Uterus (tissue), 2 donors: ENCODE measurements at regions not wholly inside any gene's neighbourhood (a gene's known extent, or its start where the extent isn't known, plus 50 kb on each side); places are given as distances from the start of the nearest gene placed in this dataset.

Experiments used
- CTCF ChIP-seq, 4 experiments: fragments of 200-600 bp in 2 of 4; fragments of 450-650 bp in 2 of 4; sonication (generic) in 2 of 4; IDR thresholded peaks; one replicate each; pipeline ENCODE4 v1.5.1; 2016 to 2019; ENCODE audit warnings: antibody characterized with exemption in 4 of 4, mild to moderate bottlenecking in 2 of 4, moderate library complexity in 1 of 4
- POLR2A ChIP-seq, 2 donors: fragments of 450-650 bp; IDR thresholded peaks; one replicate each; pipeline ENCODE4 v1.6.1; 2016; ENCODE audit warnings: antibody characterized with exemption in 2 of 2, mild to moderate bottlenecking in 1 of 2, moderate library complexity in 1 of 2

GRCh38 chr2:81213598-81213997 lies 909.0 kb upstream of the LRRTM1 start:
- no peak for TF ChIP-seq CTCF (IDR thresholded peaks at IDR 0.05)
- TF ChIP-seq POLR2A (IDR thresholded peaks at IDR 0.05) = no peak
